H1 (cell line): ENCODE measurements at regions not wholly inside any gene's neighbourhood (a gene's known extent, or its start where the extent isn't known, plus 50 kb on each side); places are given as distances from the start of the nearest gene placed in this dataset.

ENCODE experiments used
- CTCF ChIA-PET: fragments of 300-600 bp; sonication (Branson Sonifier 250); formaldehyde crosslinking; loops from one replicate; lab custom pipeline; 2021; ENCODE audit not compliant: partially characterized antibody; lab: Charles Lee
- POLR2A ChIA-PET: fragments of 300-600 bp; sonication (Branson Sonifier 250); formaldehyde crosslinking; loops from one replicate; lab custom pipeline; 2021; ENCODE audit warnings: inconsistent platforms; ENCODE audit not compliant: partially characterized antibody; lab: Charles Lee
- DNase-seq, 2 experiments: peaks; one replicate each; pipeline versions ENCODE4 v3.0.0 to v3.0.0-alpha.2; 2010 to 2022; ENCODE audit warnings: low spot score in 2 of 2, low read depth in 1 of 2, mixed read lengths in 1 of 2
- FAIRE-seq: peaks from 2 replicates; lab custom pipeline; 2011; peaks lifted over from hg19 to GRCh38; lab: Jason Lieb, UNC
- H2AFZ ChIP-seq: 2 replicates; pipeline ENCODE4 v1.8.1; 2012; ENCODE audit warnings: low read length, inconsistent platforms
- H2AK5ac ChIP-seq: 2 replicates; pipeline ENCODE4 v1.6.1; 2013; ENCODE audit warnings: low read depth, low read length
- H2BK120ac ChIP-seq: replicated peaks from 2 replicates; pipeline ENCODE3; 2013; ENCODE audit warnings: low read depth, low read length, inconsistent platforms
- H2BK12ac ChIP-seq: 2 replicates; pipeline ENCODE4 v1.6.1; 2013; ENCODE audit warnings: low read depth, low read length
- H2BK15ac ChIP-seq: 2 replicates; pipeline ENCODE4 v1.6.1; 2013; ENCODE audit warnings: low read length
- H2BK20ac ChIP-seq: 2 replicates; pipeline ENCODE4 v1.6.1; 2013; ENCODE audit warnings: low read length
- H2BK5ac ChIP-seq: 2 replicates; pipeline ENCODE4 v1.6.1; 2013; ENCODE audit warnings: low read depth, low read length
- H3K14ac ChIP-seq: 2 replicates; pipeline ENCODE4 v1.6.1; 2013; ENCODE audit warnings: inconsistent platforms; ENCODE audit not compliant: insufficient read length
- H3K18ac ChIP-seq: 2 replicates; pipeline ENCODE4 v1.6.1; 2013; ENCODE audit warnings: low read length; ENCODE audit errors: extremely low read depth
- H3K23ac ChIP-seq: 2 replicates; pipeline ENCODE4 v1.6.1; 2013; ENCODE audit warnings: inconsistent platforms; ENCODE audit not compliant: insufficient read length
- H3K23me2 ChIP-seq: 2 replicates; pipeline ENCODE4 v1.6.1; 2013; ENCODE audit warnings: low read depth, low read length
- H3K27ac ChIP-seq: 2 replicates; pipeline ENCODE4 v1.6.1; 2011; ENCODE audit warnings: low read depth, low read length, inconsistent platforms
- H3K27me3 ChIP-seq, 4 experiments: replicated peaks in 1 of 4; 1 replicate in 1 of 4; 2 replicates in 3 of 4; pipeline versions ENCODE4 v1.6.1 to v1.8.1; 2011 to 2013; ENCODE audit warnings: low read length in 3 of 4, mild to moderate bottlenecking in 3 of 4, inconsistent platforms in 2 of 4, mixed read lengths in 2 of 4, moderate library complexity in 1 of 4; ENCODE audit not compliant: control insufficient read depth in 3 of 4, insufficient read depth in 3 of 4; ENCODE audit errors: extremely low read depth in 1 of 4
- H3K36me3 ChIP-seq, 4 experiments: 2 replicates each; pipeline versions ENCODE4 v1.6.1 to v1.8.1; 2011 to 2013; ENCODE audit warnings: mild to moderate bottlenecking in 4 of 4, low read length in 3 of 4, moderate library complexity in 2 of 4, control low read depth in 1 of 4, inconsistent platforms in 1 of 4; ENCODE audit not compliant: insufficient read depth in 4 of 4, control insufficient read depth in 2 of 4
- H3K4ac ChIP-seq: replicated peaks from 2 replicates; pipeline ENCODE3; 2013; ENCODE audit warnings: low read length, low read depth, mixed read lengths, inconsistent platforms; ENCODE audit not compliant: insufficient read length
- H3K4me1 ChIP-seq, 4 experiments: replicated peaks in 1 of 4; 1 replicate in 1 of 4; 2 replicates in 3 of 4; pipeline versions ENCODE4 v1.6.1 to v1.8.1; 2011 to 2013; ENCODE audit warnings: low read length in 3 of 4, inconsistent platforms in 2 of 4, mixed read lengths in 1 of 4; ENCODE audit not compliant: insufficient read depth in 4 of 4, control insufficient read depth in 3 of 4
- H3K4me2 ChIP-seq, 2 experiments: 2 replicates each; pipeline versions ENCODE4 v1.6.1 to v1.8.1; 2011 to 2013; ENCODE audit warnings: low read depth in 2 of 2, low read length in 2 of 2, control low read depth in 1 of 2, inconsistent platforms in 1 of 2, mild to moderate bottlenecking in 1 of 2; ENCODE audit not compliant: insufficient read depth in 1 of 2
- H3K4me3 ChIP-seq, 4 experiments: fragments of 200-600, 300-600 bp in 1 of 4; sonication (generic), shearing (Covaris generic), sonication (Bioruptor Twin) in 1 of 4; 2 replicates each; pipeline versions ENCODE4 v1.5.1 to v1.8.1; 2011 to 2016; ENCODE audit warnings: low read length in 4 of 4, low read depth in 3 of 4, control low read depth in 2 of 4, inconsistent platforms in 2 of 4, mild to moderate bottlenecking in 2 of 4, mixed read lengths in 1 of 4, moderate library complexity in 1 of 4; ENCODE audit not compliant: insufficient read depth in 2 of 4; ENCODE audit errors: extremely low read depth in 1 of 4
- H3K56ac ChIP-seq: replicated peaks from 2 replicates; pipeline ENCODE3; 2013; ENCODE audit warnings: low read depth, mild to moderate bottlenecking, mixed read lengths, low read length, inconsistent platforms; ENCODE audit not compliant: insufficient read length
- H3K79me1 ChIP-seq: 2 replicates; pipeline ENCODE4 v1.6.1; 2013; ENCODE audit warnings: low read depth, low read length, control low read depth
- H3K79me2 ChIP-seq, 2 experiments: 2 replicates each; pipeline versions ENCODE4 v1.6.1 to v1.8.1; 2012 to 2013; ENCODE audit warnings: low read length in 2 of 2, mild to moderate bottlenecking in 2 of 2, inconsistent platforms in 1 of 2; ENCODE audit not compliant: insufficient read depth in 2 of 2, control insufficient read depth in 1 of 2
- H3K9ac ChIP-seq, 4 experiments: replicated peaks in 1 of 4; 1 replicate in 1 of 4; 2 replicates in 3 of 4; pipeline versions ENCODE4 v1.6.1 to v1.8.1; 2011 to 2013; ENCODE audit warnings: low read depth in 3 of 4, low read length in 3 of 4, control low read depth in 2 of 4, mild to moderate bottlenecking in 2 of 4, moderate library complexity in 2 of 4, inconsistent platforms in 1 of 4; ENCODE audit errors: extremely low read depth in 1 of 4
- H3K9me3 ChIP-seq, 2 experiments: 2 replicates each; pipeline versions ENCODE4 v1.6.1 to v1.8.1; 2012 to 2013; ENCODE audit warnings: mild to moderate bottlenecking in 2 of 2, moderate library complexity in 2 of 2, control low read depth in 1 of 2, inconsistent platforms in 1 of 2, low read depth in 1 of 2, low read length in 1 of 2, mixed read lengths in 1 of 2; ENCODE audit not compliant: insufficient read depth in 2 of 2
- H4K20me1 ChIP-seq, 2 experiments: replicated peaks in 1 of 2; 2 replicates each; pipeline versions ENCODE3 to v1.8.1; 2011 to 2013; ENCODE audit warnings: inconsistent platforms in 2 of 2, low read length in 2 of 2, mild to moderate bottlenecking in 1 of 2; ENCODE audit not compliant: insufficient read depth in 2 of 2, control insufficient read depth in 1 of 2
- H4K5ac ChIP-seq: 2 replicates; pipeline ENCODE4 v1.6.1; 2013; ENCODE audit warnings: low read length, low read depth, mixed read lengths, inconsistent platforms; ENCODE audit not compliant: insufficient read length
- H4K8ac ChIP-seq: 2 replicates; pipeline ENCODE4 v1.8.0; 2013; ENCODE audit warnings: mild to moderate bottlenecking, moderate library complexity, low read length, inconsistent platforms; ENCODE audit not compliant: insufficient read depth; ENCODE audit errors: extremely low read depth
- H4K91ac ChIP-seq: replicated peaks from 2 replicates; pipeline ENCODE3; 2013; ENCODE audit warnings: low read length, mixed read lengths, inconsistent platforms; ENCODE audit not compliant: insufficient read length
- BCL11A ChIP-seq, 2 experiments: IDR thresholded peaks; one replicate each; pipeline ENCODE4 v1.6.1; 2011; ENCODE audit warnings: low read depth in 2 of 2, low read length in 2 of 2, mild to moderate bottlenecking in 2 of 2
- CHD2 ChIP-seq: IDR thresholded peaks from 2 replicates; pipeline ENCODE4 v1.6.1; 2012; ENCODE audit warnings: low read length, improper control_type of control experiment
- HDAC6 ChIP-seq: IDR thresholded peaks from one replicate; pipeline ENCODE4 v1.7.1; 2012; ENCODE audit warnings: low read depth, mild to moderate bottlenecking, inconsistent platforms, low read length, moderate library complexity
- MAFK ChIP-seq: IDR thresholded peaks from 2 replicates; pipeline ENCODE4 v1.6.1; 2012; ENCODE audit warnings: low read depth, mild to moderate bottlenecking, improper control_type of control experiment, low read length
- NANOG ChIP-seq: IDR thresholded peaks from 2 replicates; pipeline ENCODE4 v1.6.1; 2011; ENCODE audit warnings: low read length, low read depth, mild to moderate bottlenecking, inconsistent platforms; ENCODE audit not compliant: insufficient read depth, poor library complexity, severe bottlenecking
- NRF1 ChIP-seq: IDR thresholded peaks from 2 replicates; pipeline ENCODE4 v1.6.1; 2011; ENCODE audit warnings: mild to moderate bottlenecking, low read depth, low read length, improper control_type of control experiment
- RBBP5 ChIP-seq: IDR thresholded peaks from 2 replicates; pipeline ENCODE4 v1.7.1; 2012; ENCODE audit warnings: low read depth, mild to moderate bottlenecking, inconsistent platforms, low read length, moderate library complexity, borderline replicate concordance
- RXRA ChIP-seq: IDR thresholded peaks from 2 replicates; pipeline ENCODE4 v1.6.1; 2011; ENCODE audit warnings: low read depth, mild to moderate bottlenecking, low read length, moderate library complexity; ENCODE audit not compliant: insufficient read depth
- SIN3A ChIP-seq, 2 experiments: IDR thresholded peaks in 1 of 2; conservative IDR thresholded peaks in 1 of 2; 2 replicates each; pipeline ENCODE4 v1.6.1; 2011 to 2012; ENCODE audit warnings: low read length in 2 of 2, improper control_type of control experiment in 1 of 2, low read depth in 1 of 2, mild to moderate bottlenecking in 1 of 2
- SUZ12 ChIP-seq: fragments of 200-600 bp; sonication (generic); IDR thresholded peaks from 2 replicates; pipeline ENCODE4 v1.6.1; 2012; ENCODE audit warnings: mild to moderate bottlenecking, inconsistent platforms, low read length, moderate library complexity, mixed read lengths
- TAF7 ChIP-seq: optimal IDR thresholded peaks from 2 replicates; pipeline ENCODE3; 2011; ENCODE audit warnings: low read depth, mild to moderate bottlenecking, inconsistent platforms, low read length, moderate library complexity, borderline replicate concordance
- TF ChIP-seq, protein P1 (sequence below): IDR thresholded peaks from 2 replicates; pipeline ENCODE4 v1.6.1; 2011; ENCODE audit warnings: low read length, improper control_type of control experiment

DNA sequence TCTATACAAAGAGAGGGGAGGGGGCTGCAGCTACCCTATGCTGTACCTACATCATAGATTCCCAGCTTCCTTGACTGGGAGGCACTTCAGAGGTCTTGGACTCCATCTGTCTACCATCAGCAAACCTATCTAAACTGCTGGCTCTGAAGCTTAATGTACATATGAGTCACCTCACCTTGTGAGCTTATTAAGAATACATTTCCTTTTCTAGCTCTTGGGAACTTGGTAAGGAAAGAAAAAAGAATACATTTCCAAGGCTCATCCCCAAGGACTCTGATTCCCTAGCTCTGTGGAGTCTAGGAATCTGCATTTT lies 50.0 kb upstream of the PRELP start:
- H3K9me3 ChIP-seq, result no peaks in the 10 kb centered on the region
- H3K27me3 ChIP-seq, result no peaks in the 10 kb centered on the region
- no peak overlapping the region for H3K4me3 ChIP-seq
- H3K23ac ChIP-seq, result no peak overlapping the region
- no peak overlapping the region for H3K56ac ChIP-seq
- DNase-seq, result no peak
- H3K4me2 ChIP-seq, result no peak overlapping the region
- no peaks in the 10 kb centered on the region for H4K20me1 ChIP-seq
- TF ChIP-seq RBBP5 (no peak), SIN3A (conservative IDR thresholded peaks at IDR 0.05 in 1 of 2, IDR thresholded peaks at IDR 0.05 in 1 of 2; ENCODE audit: low read depth in 1 of 2, low read length in 2 of 2) (no peak), TAF7 (no peak), CHD2 (no peak), NANOG (no peak), HDAC6 (no peak), MAFK (no peak), BCL11A (IDR thresholded peaks at IDR 0.05; ENCODE audit: low read depth in 2 of 2, low read length in 2 of 2) (no peak), NRF1 (no peak), SUZ12 (no peak), RXRA (no peak)
- TF ChIP-seq, protein P1, sequence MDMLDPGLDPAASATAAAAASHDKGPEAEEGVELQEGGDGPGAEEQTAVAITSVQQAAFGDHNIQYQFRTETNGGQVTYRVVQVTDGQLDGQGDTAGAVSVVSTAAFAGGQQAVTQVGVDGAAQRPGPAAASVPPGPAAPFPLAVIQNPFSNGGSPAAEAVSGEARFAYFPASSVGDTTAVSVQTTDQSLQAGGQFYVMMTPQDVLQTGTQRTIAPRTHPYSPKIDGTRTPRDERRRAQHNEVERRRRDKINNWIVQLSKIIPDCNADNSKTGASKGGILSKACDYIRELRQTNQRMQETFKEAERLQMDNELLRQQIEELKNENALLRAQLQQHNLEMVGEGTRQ, result no peak
- no peak overlapping the region for H2BK15ac ChIP-seq
- no peaks in the 10 kb centered on the region for H3K79me1 ChIP-seq
- H4K91ac ChIP-seq, result no peak overlapping the region
- no peak overlapping the region for H3K14ac ChIP-seq
- no peaks in the 10 kb centered on the region for H3K79me2 ChIP-seq
- H2BK12ac ChIP-seq, result no peak overlapping the region
- H3K4me1 ChIP-seq, result no peaks in the 10 kb centered on the region
- no peak overlapping the region for H3K27ac ChIP-seq
- H3K4ac ChIP-seq, result no peak overlapping the region
- no peak overlapping the region for H3K9ac ChIP-seq
- no peak overlapping the region for H2AK5ac ChIP-seq
- no peak overlapping the region for H2BK20ac ChIP-seq
- no peak overlapping the region for H4K8ac ChIP-seq
- POLR2A ChIA-PET, result interaction anchor here (0.5 kb wide), 1 partner anchor 52 kb away, joined by 3 read pairs; no protein-coding TSS in a partner anchor
- H3K36me3 ChIP-seq, result no peaks in the 10 kb centered on the region
- no peak overlapping the region for H3K18ac ChIP-seq
- H2BK5ac ChIP-seq, result no peak overlapping the region
- CTCF ChIA-PET, result interaction anchor here (0.6 to 2.0 kb wide), 10 partner anchors 9 to 158 kb away, joined by 3 to 7 read pairs (median 4); no protein-coding TSS in a partner anchor
- no peak overlapping the region for H2AFZ ChIP-seq
- H2BK120ac ChIP-seq, result no peak overlapping the region
- no peaks in the 10 kb centered on the region for H3K23me2 ChIP-seq
- FAIRE-seq, result no peak
- no peak overlapping the region for H4K5ac ChIP-seq
